CD4-positive, alpha-beta T cell (primary cell): ENCODE measurements at regions not wholly inside any gene's neighbourhood (a gene's known extent, or its start where the extent isn't known, plus 50 kb on each side); places are given as distances from the start of the nearest gene placed in this dataset.

Experiments
- ATAC-seq: fragments of 200-7000 bp; cut with Tn5 transposase; one replicate; pipeline ENCODE4 v1.10.0; 2022; ENCODE audit warnings: mild to moderate bottlenecking; ENCODE audit not compliant: poor library complexity
- CTCF ChIA-PET: fragments of 350-600 bp; sonication (Branson Sonifier 250); formaldehyde crosslinking; loops from one replicate; lab custom pipeline; 2021; ENCODE audit warnings: antibody characterized with exemption, inconsistent platforms; lab: Charles Lee
- POLR2A ChIA-PET: fragments of 350-600 bp; sonication (Branson Sonifier 250); formaldehyde crosslinking; loops from one replicate; lab custom pipeline; 2021; ENCODE audit warnings: antibody characterized with exemption, inconsistent platforms; lab: Charles Lee
- DNase-seq, 14 experiments: peaks; one replicate each; pipeline ENCODE4 v3.0.0-alpha.2; 2013 to 2020; ENCODE audit warnings: mixed read lengths in 2 of 14
- H3K27ac ChIP-seq, 2 donors: one replicate each; pipeline versions ENCODE4 v1.5.1 to v1.7.0; 2013; ENCODE audit warnings: low read length in 2 of 2, low read depth in 1 of 2, mild to moderate bottlenecking in 1 of 2
- H3K27me3 ChIP-seq, 2 experiments: 1 replicate in 1 of 2; 2 replicates in 1 of 2; pipeline versions ENCODE4 v1.6.1 to v1.7.0; 2013; ENCODE audit warnings: low read length in 2 of 2, control low read depth in 1 of 2, mild to moderate bottlenecking in 1 of 2, moderate library complexity in 1 of 2; ENCODE audit not compliant: insufficient read depth in 2 of 2, control insufficient read depth in 1 of 2
- H3K36me3 ChIP-seq: one replicate; pipeline ENCODE4 v1.6.1; 2013; ENCODE audit warnings: low read length, control low read depth; ENCODE audit not compliant: insufficient read depth
- H3K4me1 ChIP-seq: one replicate; pipeline ENCODE4 v1.6.1; 2013; ENCODE audit warnings: low read length, control low read depth; ENCODE audit not compliant: insufficient read depth
- H3K4me3 ChIP-seq: one replicate; pipeline ENCODE4 v1.5.1; 2013; ENCODE audit warnings: mild to moderate bottlenecking, low read length, moderate library complexity
- H3K9me3 ChIP-seq, 2 experiments: 1 replicate in 1 of 2; 2 replicates in 1 of 2; pipeline versions ENCODE4 v1.6.1 to v1.7.0; 2013; ENCODE audit warnings: low read length in 2 of 2, mild to moderate bottlenecking in 2 of 2, control low read depth in 1 of 2, moderate library complexity in 1 of 2; ENCODE audit not compliant: control insufficient read depth in 1 of 2, insufficient read depth in 1 of 2
- H3K27ac Mint-ChIP-seq: one replicate; pipeline ENCODE4 v1.8.0; 2020; ENCODE audit warnings: mixed read lengths
- H3K27me3 Mint-ChIP-seq: one replicate; pipeline ENCODE4 v1.8.0; 2021; ENCODE audit warnings: mixed read lengths
- H3K36me3 Mint-ChIP-seq: one replicate; pipeline ENCODE4 v1.8.0; 2021; ENCODE audit warnings: low read depth, mixed read lengths
- H3K4me1 Mint-ChIP-seq: one replicate; pipeline ENCODE4 v1.8.0; 2021; ENCODE audit warnings: low read depth, mixed read lengths
- H3K4me3 Mint-ChIP-seq: one replicate; pipeline ENCODE4 v1.8.0; 2020; ENCODE audit warnings: mild to moderate bottlenecking, mixed read lengths
- H3K9me3 Mint-ChIP-seq: one replicate; pipeline ENCODE4 v1.8.0; 2020; ENCODE audit warnings: mixed read lengths
- intact Hi-C, 2 experiments: fragments of 100-400 bp; cut with DNase I in 1 of 2; cut with micrococcal nuclease in 1 of 2; formaldehyde crosslinking; loops; one replicate each; pipeline versions ENCODE4 v1.15.1 to v1.9.0; 2023 to 2025; cut with DNase I, micrococcal nuclease
- TF ChIP-seq, protein P1 (sequence below): fragments of 200-600 bp; IDR thresholded peaks from one replicate; pipeline ENCODE4 v1.8.0; 2022; ENCODE audit warnings: antibody characterized with exemption, mild to moderate bottlenecking

DNA sequence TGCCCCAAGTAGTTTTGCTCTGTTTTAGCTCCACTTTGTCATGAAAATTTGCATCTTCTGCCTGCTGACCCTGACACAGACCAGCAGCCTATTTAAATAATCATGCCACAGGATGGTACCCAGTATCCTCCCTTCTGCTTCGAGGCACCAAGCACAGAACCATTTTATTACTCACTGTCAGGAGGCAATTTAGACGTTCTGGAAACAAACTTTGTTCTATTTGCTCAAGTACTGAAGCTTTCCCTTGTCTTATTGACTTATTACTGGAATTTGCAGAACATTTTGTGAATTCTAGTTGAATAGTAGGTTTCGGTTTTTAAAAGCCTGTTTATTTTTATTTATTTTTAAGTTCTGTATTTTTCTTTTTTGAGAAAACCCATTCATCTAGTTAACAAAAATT lies 279.6 kb upstream of the GADL1 start:
- no peak overlapping the region for H3K4me3 Mint-ChIP-seq
- CTCF ChIA-PET, result no interaction called here
- Histone ChIP-seq H3K27ac (no peak overlapping the region), H3K4me3 (no peak overlapping the region), H3K9me3 (no peaks in the 10 kb centered on the region), H3K36me3 (no peaks in the 10 kb centered on the region), H3K27me3 (no peaks in the 10 kb centered on the region), H3K4me1 (peaks cover 6% of the 10 kb centered on the region)
- POLR2A ChIA-PET, result no interaction called here
- H3K4me1 Mint-ChIP-seq, result peaks cover 10% of the 10 kb centered on the region
- H3K36me3 Mint-ChIP-seq, result no peaks in the 10 kb centered on the region
- no peaks in the 10 kb centered on the region for H3K27me3 Mint-ChIP-seq
- no peak for ATAC-seq
- intact Hi-C loops, result no loop called here
- no peak overlapping the region for H3K27ac Mint-ChIP-seq
- TF ChIP-seq, protein P1, sequence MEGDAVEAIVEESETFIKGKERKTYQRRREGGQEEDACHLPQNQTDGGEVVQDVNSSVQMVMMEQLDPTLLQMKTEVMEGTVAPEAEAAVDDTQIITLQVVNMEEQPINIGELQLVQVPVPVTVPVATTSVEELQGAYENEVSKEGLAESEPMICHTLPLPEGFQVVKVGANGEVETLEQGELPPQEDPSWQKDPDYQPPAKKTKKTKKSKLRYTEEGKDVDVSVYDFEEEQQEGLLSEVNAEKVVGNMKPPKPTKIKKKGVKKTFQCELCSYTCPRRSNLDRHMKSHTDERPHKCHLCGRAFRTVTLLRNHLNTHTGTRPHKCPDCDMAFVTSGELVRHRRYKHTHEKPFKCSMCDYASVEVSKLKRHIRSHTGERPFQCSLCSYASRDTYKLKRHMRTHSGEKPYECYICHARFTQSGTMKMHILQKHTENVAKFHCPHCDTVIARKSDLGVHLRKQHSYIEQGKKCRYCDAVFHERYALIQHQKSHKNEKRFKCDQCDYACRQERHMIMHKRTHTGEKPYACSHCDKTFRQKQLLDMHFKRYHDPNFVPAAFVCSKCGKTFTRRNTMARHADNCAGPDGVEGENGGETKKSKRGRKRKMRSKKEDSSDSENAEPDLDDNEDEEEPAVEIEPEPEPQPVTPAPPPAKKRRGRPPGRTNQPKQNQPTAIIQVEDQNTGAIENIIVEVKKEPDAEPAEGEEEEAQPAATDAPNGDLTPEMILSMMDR, result no peak
- no peaks in the 10 kb centered on the region for H3K9me3 Mint-ChIP-seq
- DNase-seq, result no peak

DNA sequence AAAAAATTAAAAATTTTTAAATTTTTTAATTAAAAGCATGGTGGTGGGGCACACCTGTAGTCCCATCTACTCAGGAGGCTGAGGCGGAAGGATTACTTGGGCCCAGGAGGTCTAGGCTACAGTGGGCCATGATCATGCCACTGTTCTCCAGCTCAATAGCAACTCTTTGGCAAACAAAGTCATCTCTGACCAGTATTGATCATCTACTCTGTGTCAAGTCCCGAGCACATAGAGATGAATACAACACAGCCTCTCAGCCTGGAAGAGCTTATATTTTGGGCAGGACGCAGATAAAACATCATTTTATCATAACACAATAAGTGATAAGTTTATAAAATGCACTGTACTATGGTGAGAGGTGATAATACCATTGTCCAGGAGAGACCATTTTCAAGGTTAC lies 281.6 kb upstream of the GADL1 start:
- Mint-ChIP-seq H3K4me1 (peaks cover 10% of the 10 kb centered on the region), H3K27me3 (no peaks in the 10 kb centered on the region), H3K9me3 (no peaks in the 10 kb centered on the region), H3K4me3 (no peak overlapping the region), H3K27ac (no peak overlapping the region), H3K36me3 (no peaks in the 10 kb centered on the region)
- ATAC-seq, result no peak
- H3K4me3 ChIP-seq, result no peak overlapping the region
- H3K36me3 ChIP-seq, result no peaks in the 10 kb centered on the region
- ChIA-PET CTCF (no interaction called here), POLR2A (no interaction called here)
- H3K4me1 ChIP-seq, result peaks cover 3% of the 10 kb centered on the region
- TF ChIP-seq, protein P1, result no peak
- DNase-seq, result no peak
- H3K27me3 ChIP-seq, result no peaks in the 10 kb centered on the region
- intact Hi-C loops, result no loop called here
- H3K27ac ChIP-seq, result no peak overlapping the region
- no peaks in the 10 kb centered on the region for H3K9me3 ChIP-seq

- ATAC-seq (no peak), DNase-seq (peak in 1 of 14 experiments; percentile 29)
- no peak overlapping the region for H3K4me3 Mint-ChIP-seq
- H3K9me3 ChIP-seq, result peaks cover 0 to 10% of the 10 kb centered on the region in 2 experiments
- POLR2A ChIA-PET, result no interaction called here
- TF ChIP-seq, protein P1, result no peak
- CTCF ChIA-PET, result no interaction called here
- H3K4me1 Mint-ChIP-seq, result peaks cover 10% of the 10 kb centered on the region
- intact Hi-C loops, result no loop called here
- no peak overlapping the region for H3K27ac Mint-ChIP-seq
- H3K27ac ChIP-seq, result no peak overlapping the region
- H3K36me3 ChIP-seq, result no peaks in the 10 kb centered on the region
- no peaks in the 10 kb centered on the region for H3K27me3 ChIP-seq
- no peaks in the 10 kb centered on the region for H3K36me3 Mint-ChIP-seq
- H3K9me3 Mint-ChIP-seq, result no peaks in the 10 kb centered on the region
- no peak overlapping the region for H3K4me3 ChIP-seq
- H3K27me3 Mint-ChIP-seq, result no peaks in the 10 kb centered on the region
- H3K4me1 ChIP-seq, result peaks cover 2% of the 10 kb centered on the region
These were observed 284.0 kb upstream of the GADL1 start for GRCh38 chr3:31178467-31178866.
